ENCODE measurements at regions not wholly inside any gene's neighbourhood (a gene's known extent, or its start where the extent isn't known, plus 50 kb on each side); places are given as distances from the start of the nearest gene placed in this dataset.
A peak's percentile ranks its signal among the peaks of the same experiment; 100 is the strongest.
"Not testable (repeated sequence)": the region's sequence is repeated elsewhere in the genome, so short reads cannot be mapped to it uniquely, and the experiment has no call there.

DNA sequence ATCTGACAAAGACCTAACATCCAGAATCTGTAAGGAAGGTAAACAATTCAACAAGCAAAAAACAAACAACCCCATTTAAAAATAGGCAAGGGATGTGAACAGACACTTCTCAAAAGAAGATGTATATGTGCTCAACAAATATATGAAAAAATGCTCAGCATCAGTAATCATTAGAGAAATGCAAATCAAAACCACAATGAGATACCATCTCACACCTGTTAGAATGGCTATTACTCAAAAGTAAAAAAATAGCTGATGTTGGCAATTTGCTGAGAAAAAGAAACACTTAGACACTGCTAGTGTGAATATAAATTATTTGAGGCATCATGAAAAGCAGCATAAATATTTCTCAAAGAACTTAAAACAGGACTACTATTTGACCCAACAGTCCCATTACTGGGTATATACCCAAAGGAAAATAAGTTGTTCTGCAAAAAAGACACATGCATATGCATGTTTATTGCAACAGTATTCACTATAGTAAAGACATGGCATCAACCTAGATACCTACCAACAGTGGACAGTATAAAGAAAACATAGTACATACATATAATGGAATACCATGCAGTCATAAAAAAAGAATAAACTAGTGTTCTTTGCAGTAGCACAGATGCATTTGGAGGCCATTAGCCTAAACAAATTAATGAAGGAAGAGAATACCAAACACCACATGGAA is 980.1 kb downstream of the KCNMA1 start:
- no peak for DNase-seq

GRCh38 chr10:76651154-76651553 is 986.5 kb downstream of the KCNMA1 start:
- no peak for DNase-seq

DNA sequence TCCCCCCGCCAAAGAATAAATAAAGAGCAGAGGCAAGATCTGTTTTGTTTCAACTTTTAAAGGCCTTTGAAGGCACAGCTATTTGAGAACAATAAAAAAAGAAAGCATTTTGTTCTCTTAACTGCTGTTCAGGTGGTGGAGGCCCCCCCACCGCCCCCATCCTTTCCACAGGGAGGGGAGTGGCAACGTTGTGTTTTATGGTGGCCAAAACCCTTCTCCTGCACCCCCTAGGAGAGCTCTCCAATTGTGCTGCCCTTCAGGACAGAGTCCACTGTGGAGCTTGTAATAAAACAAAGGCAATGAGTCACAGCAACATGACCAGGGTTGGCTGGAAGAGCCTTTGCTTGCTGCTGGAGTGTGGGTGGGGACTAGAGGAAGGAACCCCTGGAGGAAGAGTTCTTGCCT is 987.9 kb downstream of the KCNMA1 start:
- DNase-seq, result no peak

- no peak for DNase-seq
Measured at GRCh38 chr10:76649254-76649653, 988.4 kb downstream of the KCNMA1 start.

GRCh38 chr10:76647301-76647700 is 990.3 kb downstream of the KCNMA1 start:
- DNase-seq, result no peak

- DNase-seq, result no peak
Measured at GRCh38 chr10:76645341-76645740, 992.3 kb downstream of the KCNMA1 start.

GRCh38 chr10:76644476-76644875 is 993.1 kb downstream of the KCNMA1 start:
- no peak for DNase-seq

DNA sequence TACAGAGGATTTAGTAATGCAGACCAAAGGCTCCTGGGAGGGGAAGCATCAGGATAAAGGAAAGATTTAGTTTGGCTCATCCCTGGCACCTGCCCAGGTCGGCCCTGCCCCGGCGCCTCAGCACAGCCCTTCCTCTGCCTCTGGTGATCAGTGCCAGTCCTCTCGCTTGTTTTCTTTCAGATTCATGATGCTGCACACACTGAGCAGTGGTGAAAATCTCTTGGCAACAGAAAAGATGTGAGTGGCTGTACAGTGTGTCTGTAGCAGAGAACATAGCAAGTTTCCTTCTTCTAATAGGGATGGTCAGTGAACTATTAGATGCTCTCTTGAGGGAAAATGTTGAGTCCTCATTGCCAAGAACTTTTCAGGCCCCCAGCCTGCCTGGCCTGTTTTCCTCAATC is 994.1 kb downstream of the KCNMA1 start:
- no peak for DNase-seq

DNA sequence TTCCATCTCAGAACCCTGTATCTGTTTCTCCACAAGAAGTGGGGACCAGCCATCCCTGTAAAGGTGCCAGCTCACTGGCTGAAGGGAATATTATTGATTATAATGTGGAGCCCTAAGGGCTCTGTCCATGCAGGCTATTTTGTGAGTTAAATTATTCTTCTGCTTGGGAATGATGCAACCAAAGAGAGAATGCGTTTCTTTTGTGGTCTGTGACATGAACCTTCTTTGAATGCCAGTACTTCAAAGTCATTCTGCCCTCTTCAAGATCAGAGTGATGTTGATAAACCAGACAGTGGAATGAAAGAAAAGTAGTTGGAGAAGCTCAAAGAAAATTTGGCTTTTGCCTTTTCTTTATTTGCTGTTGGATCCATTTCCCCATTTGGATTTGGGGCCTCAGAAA is 995.2 kb downstream of the KCNMA1 start:
- DNase-seq, result no peak

- DNase-seq, result no peak
Measured at GRCh38 chr10:76641215-76641614, 996.4 kb downstream of the KCNMA1 start.

GRCh38 chr10:76640806-76641205 is 996.8 kb downstream of the KCNMA1 start:
- no peak for DNase-seq

DNA sequence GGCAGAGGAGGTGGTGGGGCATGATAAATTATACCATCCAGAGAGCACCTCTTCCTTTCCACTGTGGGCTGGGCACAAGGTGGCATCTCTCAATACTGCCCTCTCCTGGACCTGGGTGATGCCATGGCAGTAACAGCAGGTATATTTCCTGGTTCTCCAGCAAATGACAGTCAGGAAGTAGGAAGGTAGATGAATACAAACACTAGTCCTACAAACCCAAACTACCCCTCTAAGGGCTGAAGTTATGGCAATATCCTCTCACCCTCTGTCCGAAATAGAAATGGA is 1004.9 kb downstream of the KCNMA1 start:
- DNase-seq, result peak; percentile 46

- DNase-seq, result peak; percentile 24
Measured at GRCh38 chr10:76631884-76632766, 1005.5 kb downstream of the KCNMA1 start.

- no peak for DNase-seq
Measured at GRCh38 chr10:76631036-76631670, 1006.5 kb downstream of the KCNMA1 start.

DNA sequence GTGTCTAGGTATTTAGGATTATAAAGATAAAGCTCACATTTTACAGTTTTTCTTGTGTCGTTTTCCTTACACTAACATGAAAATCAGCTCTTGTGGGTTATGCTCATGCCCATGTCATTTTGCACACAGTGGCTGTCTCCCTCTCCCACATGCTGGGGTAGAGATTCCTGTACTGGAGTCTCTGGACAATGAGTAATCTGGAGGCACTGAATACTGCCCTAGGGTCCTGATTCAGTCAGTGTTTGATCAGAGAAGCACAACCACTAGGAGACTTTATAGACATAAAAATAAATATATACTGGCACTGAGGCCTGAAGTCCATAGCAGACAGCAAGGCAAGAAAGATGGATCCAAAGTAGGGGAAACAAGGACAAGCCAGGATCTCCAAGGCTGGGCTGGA is 1008.8 kb downstream of the KCNMA1 start:
- no peak for DNase-seq

GRCh38 chr10:76626386-76626785 is 1011.2 kb downstream of the KCNMA1 start:
- DNase-seq, result no peak

DNA sequence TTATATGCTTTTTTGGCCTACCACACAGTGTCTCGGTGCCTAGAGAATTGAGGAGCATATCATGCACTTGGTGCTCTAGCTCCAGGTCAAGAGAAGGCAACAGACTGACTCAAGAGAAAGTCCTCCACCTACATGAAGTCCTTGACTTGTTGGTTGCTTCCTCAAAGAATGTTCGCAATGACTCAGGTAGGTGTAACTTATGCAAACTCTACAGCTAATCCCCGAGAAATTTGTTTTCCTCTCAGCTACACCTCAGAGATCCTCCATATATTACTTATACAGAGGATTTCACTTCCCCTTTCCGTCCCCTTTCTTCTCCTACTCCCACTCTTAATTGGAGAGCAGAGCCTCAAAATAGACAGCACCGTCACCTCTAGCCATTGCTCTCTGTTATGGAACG is 1013.1 kb downstream of the KCNMA1 start:
- no peak for DNase-seq

- DNase-seq, result no peak
Measured at GRCh38 chr10:76621886-76622620, 1015.6 kb downstream of the KCNMA1 start.

DNA sequence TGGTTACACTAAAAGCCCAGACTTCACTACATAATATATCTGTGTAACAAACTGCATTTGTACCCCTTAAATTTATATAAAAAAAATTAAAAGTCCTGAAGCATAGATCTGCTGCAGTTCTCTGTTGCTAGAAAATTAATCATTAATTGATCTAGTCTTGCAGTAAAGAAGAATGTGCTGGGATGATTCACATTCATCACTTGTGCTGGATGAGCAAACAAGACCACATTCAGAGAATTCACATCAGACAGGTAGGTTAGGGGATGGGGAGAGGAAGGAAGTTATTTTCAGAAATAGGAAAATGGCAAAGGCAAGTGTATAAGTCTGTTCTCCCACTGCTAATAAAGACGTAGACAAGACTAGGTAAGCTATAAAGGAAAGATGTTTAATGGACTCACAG is 1019.0 kb downstream of the KCNMA1 start:
- no peak for DNase-seq

GRCh38 chr10:76618171-76618570 is 1019.4 kb downstream of the KCNMA1 start:
- no peak for DNase-seq

DNA sequence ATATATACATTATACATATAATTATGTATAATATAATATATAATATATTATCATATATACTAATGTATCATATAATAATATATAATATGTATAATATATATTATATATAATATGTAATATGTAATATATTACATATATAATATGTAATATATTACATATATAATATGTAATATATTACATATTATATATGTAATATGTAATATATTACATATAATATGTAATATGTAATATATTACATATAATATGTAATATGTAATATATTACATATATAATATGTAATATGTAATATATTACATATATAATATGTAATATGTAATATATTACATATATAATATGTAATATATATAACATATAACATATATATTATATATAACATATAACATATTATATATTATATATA is 1020.9 kb downstream of the KCNMA1 start:
- not testable (repeated sequence) for DNase-seq

DNA sequence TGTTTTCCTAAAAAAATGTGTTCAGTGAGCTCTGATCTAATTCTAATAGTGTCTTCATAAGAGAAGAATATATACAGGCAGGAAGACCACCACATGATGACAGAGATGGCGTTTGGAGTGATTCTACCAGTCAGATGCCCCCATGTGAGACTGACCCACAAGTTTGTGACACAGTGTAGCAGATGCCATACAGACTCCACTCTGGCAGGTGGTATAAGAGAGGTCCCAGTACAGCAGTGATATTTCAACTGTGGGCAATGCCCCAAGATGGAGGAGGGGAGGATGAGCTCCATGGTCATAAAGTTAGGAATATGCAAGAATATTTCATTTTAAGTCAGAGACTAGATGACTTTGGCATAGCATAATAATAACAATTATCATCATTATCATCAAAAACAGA is 1022.6 kb downstream of the KCNMA1 start:
- no peak for DNase-seq
